Ascending aorta (tissue), 2 donors: ENCODE measurements at regions not wholly inside any gene's neighbourhood (a gene's known extent, or its start where the extent isn't known, plus 50 kb on each side); places are given as distances from the start of the nearest gene placed in this dataset.
"Not testable (repeated sequence)": the region's sequence is repeated elsewhere in the genome, so short reads cannot be mapped to it uniquely, and the experiment has no call there.

Experiments used
- DNase-seq, 2 donors: peaks; one replicate each; pipeline ENCODE4 v3.0.0-alpha.2; 2019; ENCODE audit warnings: low spot score in 2 of 2
- H3K27ac ChIP-seq, 2 donors: fragments of 200-600 bp; sonication (generic); one replicate each; pipeline ENCODE4 v1.5.1; 2016 to 2017; ENCODE audit warnings: mild to moderate bottlenecking in 1 of 2
- H3K27me3 ChIP-seq: fragments of 200-600 bp; sonication (generic); one replicate; pipeline ENCODE4 v1.5.1; 2017
- H3K36me3 ChIP-seq, 2 donors: fragments of 200-600 bp; sonication (generic); one replicate each; pipeline ENCODE4 v1.5.1; 2016
- H3K4me1 ChIP-seq, 2 donors: fragments of 200-600 bp; sonication (generic); one replicate each; pipeline ENCODE4 v1.5.1; 2016 to 2017; ENCODE audit warnings: mild to moderate bottlenecking in 1 of 2
- H3K4me3 ChIP-seq, 2 donors: fragments of 200-600 bp; sonication (generic); one replicate each; pipeline ENCODE4 v1.5.1; 2016 to 2017; ENCODE audit warnings: mild to moderate bottlenecking in 1 of 2
- H3K9me3 ChIP-seq, 2 donors: fragments of 200-600 bp; sonication (generic); one replicate each; pipeline ENCODE4 v1.5.1; 2016
- CTCF ChIP-seq, 3 experiments: fragments of 200-600 bp in 2 of 3; fragments of 450-650 bp in 1 of 3; sonication (generic) in 2 of 3; IDR thresholded peaks; one replicate each; pipeline ENCODE4 v1.5.1; 2016 to 2019; ENCODE audit warnings: antibody characterized with exemption in 3 of 3, mild to moderate bottlenecking in 1 of 3, moderate library complexity in 1 of 3
- intact Hi-C: fragments of 100-400 bp; cut with DNase I; formaldehyde crosslinking; loops from one replicate; pipeline ENCODE4 v1.15.1; 2023

- H3K36me3 ChIP-seq = no peaks in the 10 kb centered on the region
- no peak overlapping the region for H3K27ac ChIP-seq
- no peak for DNase-seq
- intact Hi-C loops = no loop called here
- H3K4me3 ChIP-seq = no peak overlapping the region
- no peaks in the 10 kb centered on the region for H3K9me3 ChIP-seq
- TF ChIP-seq CTCF (IDR thresholded peaks at IDR 0.05) = no peak
- H3K27me3 ChIP-seq = no peaks in the 10 kb centered on the region
- H3K4me1 ChIP-seq = no peaks in the 10 kb centered on the region
Observed at GRCh38 chr10:64430690-64431323, 909.6 kb downstream of the REEP3 start.

GRCh38 chr10:64441872-64442271 lies 920.7 kb downstream of the REEP3 start:
- not testable (repeated sequence) for H3K36me3 ChIP-seq

GRCh38 chr10:64444163-64444562 lies 923.0 kb downstream of the REEP3 start:
- DNase-seq = no peak
- no peaks in the 10 kb centered on the region for H3K27me3 ChIP-seq
- H3K4me1 ChIP-seq = no peaks in the 10 kb centered on the region
- H3K27ac ChIP-seq = no peak overlapping the region
- H3K4me3 ChIP-seq = no peak overlapping the region
- no peak for TF ChIP-seq CTCF (IDR thresholded peaks at IDR 0.05)
- no peaks in the 10 kb centered on the region for H3K9me3 ChIP-seq
- H3K36me3 ChIP-seq = no peaks in the 10 kb centered on the region
- intact Hi-C loops = no loop called here

More at GRCh38 chr10:64441872-64442271, 920.7 kb downstream of the REEP3 start:
- H3K27ac ChIP-seq, DNase-seq, intact Hi-C loops, H3K4me1 ChIP-seq, H3K4me3 ChIP-seq, H3K9me3 ChIP-seq, H3K27me3 ChIP-seq: not testable (repeated sequence)

- Histone ChIP-seq H3K9me3 (no peaks in the 10 kb centered on the region), H3K36me3 (no peaks in the 10 kb centered on the region), H3K4me3 (no peak overlapping the region), H3K4me1 (no peaks in the 10 kb centered on the region), H3K27me3 (no peaks in the 10 kb centered on the region), H3K27ac (no peak overlapping the region)
- no peak for DNase-seq
- TF ChIP-seq CTCF (IDR thresholded peaks at IDR 0.05) = no peak
- intact Hi-C loops = no loop called here
Observed at GRCh38 chr10:64444564-64444963, 923.4 kb downstream of the REEP3 start.

- no peaks in the 10 kb centered on the region for H3K9me3 ChIP-seq
- H3K4me3 ChIP-seq = no peak overlapping the region
- no peaks in the 10 kb centered on the region for H3K36me3 ChIP-seq
- no peaks in the 10 kb centered on the region for H3K4me1 ChIP-seq
- intact Hi-C loops = no loop called here
- no peak for DNase-seq
- no peak overlapping the region for H3K27ac ChIP-seq
- no peak for TF ChIP-seq CTCF (IDR thresholded peaks at IDR 0.05)
- no peaks in the 10 kb centered on the region for H3K27me3 ChIP-seq
Observed at GRCh38 chr10:64449603-64450002, 928.4 kb downstream of the REEP3 start.

GRCh38 chr10:64450312-64450711 lies 929.1 kb downstream of the REEP3 start:
- DNase-seq = no peak
- H3K27me3 ChIP-seq = no peaks in the 10 kb centered on the region

More at GRCh38 chr10:64450312-64450711, 929.1 kb downstream of the REEP3 start:
- H3K27ac ChIP-seq = no peak overlapping the region
- no peak for TF ChIP-seq CTCF (IDR thresholded peaks at IDR 0.05)
- no peaks in the 10 kb centered on the region for H3K36me3 ChIP-seq
- intact Hi-C loops = no loop called here
- no peaks in the 10 kb centered on the region for H3K9me3 ChIP-seq
- H3K4me3 ChIP-seq = no peak overlapping the region
- H3K4me1 ChIP-seq = no peaks in the 10 kb centered on the region
